Limb (tissue), 2 donors: ENCODE measurements at regions not wholly inside any gene's neighbourhood (a gene's known extent, or its start where the extent isn't known, plus 50 kb on each side); places are given as distances from the start of the nearest gene placed in this dataset.

ENCODE experiments used
- DNase-seq, 2 donors: peaks; one replicate each; pipeline ENCODE4 v3.0.0-alpha.2; 2016; ENCODE audit errors: extremely low spot score in 2 of 2

DNA sequence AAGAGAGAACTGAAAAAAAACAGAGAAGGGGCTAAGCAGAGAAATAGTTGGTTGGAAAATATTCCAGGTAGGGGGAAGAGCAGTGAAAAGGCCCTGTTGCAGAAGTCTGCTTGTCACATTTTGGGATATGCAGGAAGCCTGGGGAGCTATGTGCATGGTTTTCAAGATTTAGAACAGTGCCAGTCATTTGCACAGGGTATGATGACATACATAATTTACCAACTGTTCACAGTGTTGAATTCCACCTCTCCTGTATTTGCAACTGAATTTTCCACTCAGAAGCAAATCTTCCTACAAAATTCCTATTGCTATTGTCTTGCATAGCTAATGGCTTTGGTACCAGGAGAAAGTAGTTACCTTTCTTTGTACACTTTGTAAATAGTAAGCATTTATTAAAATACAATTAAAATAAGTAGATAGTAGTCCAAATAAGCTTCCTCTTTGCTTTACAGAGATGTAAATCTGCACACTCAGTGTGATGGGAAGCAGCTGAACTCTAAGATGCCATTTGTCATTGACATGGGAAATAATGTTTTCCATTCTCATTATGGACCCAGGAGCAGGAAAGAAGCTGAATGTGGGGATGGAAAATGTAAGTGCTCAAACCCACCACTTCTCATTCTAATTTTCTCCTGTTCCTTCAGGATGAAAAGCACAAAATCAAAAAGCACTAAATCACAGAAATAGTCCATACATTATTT, 177.4 kb downstream of the BTG1 start:
- DNase-seq: no peak

DNA sequence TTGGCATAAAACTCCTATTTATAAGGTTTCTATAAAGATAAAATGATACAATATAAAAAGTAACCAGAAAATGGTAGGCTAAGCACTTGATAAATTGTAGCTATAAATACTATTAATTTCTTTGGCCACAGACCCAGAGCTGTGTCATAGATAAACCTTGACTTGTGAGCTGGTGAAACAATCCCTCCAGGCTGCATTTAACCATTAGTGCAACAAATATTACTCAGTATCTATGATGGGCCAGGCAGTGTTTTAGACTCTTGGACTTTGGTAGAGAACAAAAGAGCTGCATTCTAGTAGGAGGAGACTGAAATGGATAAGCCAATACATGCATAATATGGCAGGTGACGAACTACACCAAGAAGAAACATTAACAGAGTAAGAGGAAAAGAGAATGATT, 178.1 kb downstream of the BTG1 start:
- DNase-seq: no peak

DNA sequence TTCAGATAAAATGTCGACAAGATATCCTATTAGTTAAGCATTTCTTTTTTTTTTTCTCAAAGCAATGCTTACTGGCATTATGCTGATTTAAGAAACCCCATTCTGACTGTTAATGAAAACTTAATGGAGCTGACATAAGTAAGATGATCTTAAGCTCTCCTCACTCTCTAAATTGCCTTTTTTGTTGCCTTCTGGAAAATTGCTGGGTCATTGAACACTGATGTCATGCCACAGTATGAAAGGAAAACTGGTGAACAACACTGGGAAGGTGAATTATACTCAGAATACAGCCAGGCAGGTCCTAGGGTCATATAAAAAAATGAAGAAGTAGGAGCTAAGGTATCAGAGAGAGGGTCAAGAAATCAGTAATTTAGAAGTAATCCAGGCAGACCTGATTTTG, 179.9 kb downstream of the BTG1 start:
- DNase-seq: no peak

DNA sequence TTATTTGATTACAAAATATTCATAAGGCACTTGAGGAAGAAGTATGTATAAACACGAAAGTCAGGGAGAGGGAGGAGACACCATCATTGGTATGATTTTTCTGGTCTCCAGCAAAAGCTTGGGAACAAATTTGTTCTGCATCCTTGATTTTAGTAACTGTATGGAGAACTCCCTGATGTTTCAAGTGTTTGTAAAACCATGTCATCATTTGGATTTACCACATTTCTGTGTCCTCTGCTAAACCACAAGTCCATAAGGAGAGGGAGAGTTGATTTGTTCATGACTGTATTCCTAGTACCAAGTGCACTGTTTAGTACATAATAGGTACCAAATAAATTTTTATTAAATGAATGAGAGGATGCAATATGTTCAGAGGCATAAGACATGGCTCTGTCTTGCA, 181.1 kb downstream of the BTG1 start:
- no peak for DNase-seq

DNA sequence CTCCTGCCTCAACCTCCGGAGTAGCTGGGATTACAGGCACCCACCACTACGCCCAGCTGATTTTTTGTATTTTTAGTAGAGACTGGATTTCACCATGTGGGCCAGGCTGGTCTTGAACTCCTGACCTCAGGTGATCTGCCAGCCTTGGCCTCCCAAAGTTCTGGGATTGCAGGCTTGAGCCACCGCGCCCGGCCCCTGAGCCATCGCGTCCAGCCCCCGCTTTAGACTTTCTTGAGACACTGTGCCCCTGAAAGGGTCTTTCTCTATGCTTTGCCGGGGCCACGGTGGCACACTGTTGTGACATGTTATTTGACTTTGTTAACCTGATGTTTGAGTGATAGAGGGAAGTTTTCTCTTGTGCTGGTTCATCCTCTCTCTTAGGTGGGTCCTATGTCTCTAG, 186.4 kb downstream of the BTG1 start:
- DNase-seq: no peak

DNA sequence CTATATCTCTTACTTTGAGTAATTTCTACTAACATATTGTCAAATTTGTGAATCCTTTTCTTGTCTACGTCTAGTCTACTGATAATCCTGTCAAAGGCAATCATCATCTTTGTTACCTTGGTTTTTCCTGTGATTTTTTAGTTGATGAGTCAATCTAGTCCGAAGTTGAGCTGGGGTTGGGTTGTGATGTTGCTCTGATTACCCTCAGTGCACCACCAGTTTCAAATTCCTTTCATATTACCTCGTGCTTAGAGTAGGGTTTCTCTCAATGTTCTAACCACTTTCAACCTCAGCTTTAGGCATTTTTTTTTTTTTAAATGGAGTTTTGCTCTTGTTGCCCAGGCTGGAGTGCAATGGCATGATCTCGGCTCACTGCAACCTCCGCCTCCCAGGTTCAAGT, 186.8 kb downstream of the BTG1 start:
- DNase-seq: no peak

DNA sequence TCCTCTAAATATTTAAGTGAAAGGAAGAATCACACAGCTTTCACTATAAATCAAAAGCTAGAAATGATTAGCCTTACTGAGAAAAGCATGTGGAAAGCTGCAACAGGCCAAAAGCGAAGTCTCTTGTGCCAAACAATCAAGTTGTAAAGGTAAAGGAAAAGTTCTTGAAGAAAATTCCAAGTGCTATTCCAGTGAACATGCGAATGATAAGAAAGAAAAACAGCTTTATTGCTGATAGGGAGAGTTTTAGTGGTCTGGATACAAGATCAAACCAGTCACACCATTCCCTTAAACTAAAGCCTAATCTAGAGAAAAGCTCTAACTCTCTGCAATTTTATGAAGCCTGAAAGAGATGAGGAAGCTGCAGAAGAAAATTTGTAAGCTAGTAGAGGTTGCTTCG, 190.9 kb downstream of the BTG1 start:
- DNase-seq: no peak

DNA sequence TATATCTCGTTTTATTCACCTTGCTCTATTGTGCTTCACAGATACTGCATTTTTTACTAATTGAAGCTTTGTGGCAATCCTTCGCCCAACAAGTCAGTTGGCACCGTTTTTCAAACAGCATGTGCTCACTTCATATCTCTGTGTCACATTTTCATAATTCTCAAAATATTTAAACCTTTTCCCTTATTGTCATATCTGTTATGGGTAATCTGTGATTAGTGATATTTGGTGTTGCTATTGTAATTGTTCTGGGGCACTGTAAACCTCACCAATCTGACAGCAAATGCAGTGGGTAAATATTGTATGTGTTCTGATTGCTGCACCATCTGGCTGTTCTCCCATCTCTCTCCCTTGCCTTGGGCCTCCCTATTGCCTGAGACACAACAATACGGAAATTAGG, 191.3 kb downstream of the BTG1 start:
- no peak for DNase-seq

DNA sequence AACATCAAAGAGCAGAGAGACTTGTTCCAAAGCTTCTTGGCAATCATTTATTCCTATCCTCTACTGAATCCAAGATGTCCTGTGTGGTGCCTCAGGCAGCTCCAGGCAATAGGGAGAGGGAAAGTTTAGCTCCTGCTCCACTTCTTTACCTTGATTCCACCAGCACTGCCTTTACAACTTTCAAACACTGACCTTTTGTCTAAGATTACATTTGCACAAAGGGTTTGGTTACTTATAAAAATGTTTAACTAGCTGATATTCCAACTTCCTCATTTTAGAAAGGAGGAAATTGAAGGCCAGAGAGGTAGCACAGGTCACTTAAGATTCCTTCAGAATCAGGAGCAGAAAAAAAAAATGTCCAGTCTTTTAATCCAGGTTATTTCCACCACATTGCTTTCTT, 192.7 kb downstream of the BTG1 start:
- DNase-seq: no peak

DNA sequence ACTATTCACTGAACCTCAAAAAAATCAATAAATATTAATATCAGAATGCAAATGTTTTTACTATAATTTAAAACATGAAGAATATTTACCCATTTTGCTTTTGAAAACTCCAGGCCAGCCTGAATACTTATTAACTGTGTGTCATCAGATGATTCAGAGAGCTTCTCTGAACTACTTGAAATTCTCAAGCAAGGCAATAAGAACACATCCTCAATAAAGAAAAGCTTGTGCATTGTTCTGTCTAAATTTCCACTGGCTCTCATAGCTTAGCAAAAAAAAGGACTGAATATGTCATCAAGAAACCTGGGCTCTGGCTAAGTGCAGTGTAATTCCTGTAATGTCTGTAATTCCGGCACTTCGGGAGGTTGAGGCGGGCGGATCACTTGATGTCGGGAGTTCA, 194.1 kb downstream of the BTG1 start:
- no peak for DNase-seq

DNA sequence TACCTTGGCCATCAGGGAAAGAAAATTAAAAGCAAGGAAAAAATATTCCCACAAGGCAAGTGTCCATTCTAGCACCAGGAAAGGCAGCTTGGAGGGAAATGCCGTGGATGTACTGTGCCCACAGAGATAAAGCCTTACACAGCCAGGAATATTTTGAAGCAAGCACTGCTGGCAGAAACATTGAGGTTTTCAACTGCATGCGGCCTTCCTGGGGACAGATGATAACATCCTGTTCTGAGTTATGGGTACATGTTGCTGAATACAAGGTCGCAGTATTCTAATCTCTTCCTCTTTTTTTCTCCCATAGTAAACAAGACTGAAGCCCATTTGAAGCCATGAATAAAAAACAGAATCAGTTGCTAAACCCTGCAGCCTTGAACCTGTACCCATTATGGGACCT, 197.1 kb downstream of the BTG1 start:
- DNase-seq: no peak

DNA sequence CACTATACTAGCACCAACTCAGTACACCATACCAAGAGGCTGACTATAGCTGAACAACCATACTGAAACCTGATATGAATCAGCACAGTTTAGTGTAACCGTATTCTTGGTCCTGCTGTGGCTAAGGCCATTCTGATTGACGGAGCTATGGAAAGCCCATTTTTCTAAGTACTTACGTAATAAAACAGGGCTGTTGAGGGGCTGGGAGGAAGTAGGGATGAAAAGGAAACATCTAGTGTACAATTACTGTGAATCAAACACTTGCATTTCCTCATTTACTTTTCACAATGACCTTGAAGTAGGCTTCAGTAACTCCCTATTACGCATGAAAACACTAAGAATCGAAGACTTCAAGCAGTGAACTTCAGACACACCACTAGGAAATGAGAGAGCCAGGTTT, 198.2 kb downstream of the BTG1 start:
- no peak for DNase-seq

DNA sequence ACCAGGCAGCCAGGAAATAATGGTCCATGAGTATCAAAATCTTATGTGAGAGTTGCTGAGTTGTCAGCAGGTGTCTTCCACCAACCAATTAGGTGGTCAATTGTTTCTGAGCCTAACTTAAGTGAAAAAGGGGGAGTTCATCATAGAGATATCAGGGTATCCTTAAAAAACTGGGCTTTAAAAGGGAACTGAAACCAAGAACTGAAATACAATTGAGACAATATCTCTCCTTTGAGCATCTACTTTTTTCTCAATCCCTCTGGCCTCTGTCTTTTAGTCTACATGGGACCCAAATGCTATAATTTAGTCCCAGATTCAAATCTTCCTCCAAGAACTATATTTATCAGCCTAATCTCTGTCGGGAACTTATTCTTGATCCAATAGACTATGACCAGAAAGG, 201.0 kb downstream of the BTG1 start:
- no peak for DNase-seq

DNA sequence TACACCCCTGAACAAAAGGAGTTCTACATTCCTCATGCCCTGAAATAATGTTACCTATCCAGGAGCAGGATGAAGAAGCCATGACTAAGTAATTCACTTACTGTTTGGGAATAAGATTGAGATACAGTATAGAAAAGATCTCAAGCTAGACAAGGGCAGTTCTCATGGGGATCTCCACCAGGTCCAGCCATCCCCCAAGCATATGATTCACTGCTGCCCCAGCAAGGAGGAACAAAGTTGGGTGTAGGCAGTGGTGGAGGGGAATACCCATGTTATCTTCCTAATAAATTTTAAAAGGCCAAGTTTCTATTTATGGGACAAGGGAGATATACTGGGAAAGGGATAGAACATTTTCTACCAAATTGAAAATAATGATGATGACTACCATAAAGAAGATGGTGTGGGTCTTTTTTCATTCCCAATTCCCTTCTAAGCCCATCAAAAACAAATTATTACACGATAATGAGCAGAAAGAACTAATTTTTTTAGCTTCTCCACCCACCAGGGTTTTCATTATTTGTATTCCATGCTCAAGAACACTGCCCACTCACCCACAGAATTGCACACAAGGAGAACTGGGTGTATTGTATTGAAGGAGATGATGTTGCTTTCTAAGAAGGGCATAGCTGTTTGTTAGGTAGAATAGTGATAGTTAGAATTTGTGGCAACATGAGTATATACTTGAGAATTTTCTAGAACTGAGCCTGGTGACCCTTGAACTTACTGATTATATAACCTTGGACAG, 204.6 kb downstream of the BTG1 start:
- no peak for DNase-seq

DNA sequence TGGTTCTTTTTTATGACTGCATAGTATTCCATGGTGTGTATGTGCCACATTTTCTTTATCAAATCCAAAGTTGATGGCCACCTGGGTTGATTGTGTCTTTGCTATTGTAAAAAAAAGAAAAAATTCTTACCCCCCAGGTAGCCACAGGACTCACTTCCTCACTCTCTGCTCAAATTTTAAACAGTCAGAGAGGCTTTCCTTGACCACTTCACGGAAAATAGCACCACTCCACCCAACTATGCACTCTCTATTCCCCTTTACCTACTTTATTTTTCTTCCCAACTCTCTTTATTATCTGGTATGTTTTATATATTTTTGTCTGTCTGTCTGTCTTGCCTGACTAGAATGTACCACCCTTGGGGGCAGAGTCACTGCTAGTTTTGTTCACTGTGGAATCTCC, 205.3 kb downstream of the BTG1 start:
- DNase-seq: no peak

DNA sequence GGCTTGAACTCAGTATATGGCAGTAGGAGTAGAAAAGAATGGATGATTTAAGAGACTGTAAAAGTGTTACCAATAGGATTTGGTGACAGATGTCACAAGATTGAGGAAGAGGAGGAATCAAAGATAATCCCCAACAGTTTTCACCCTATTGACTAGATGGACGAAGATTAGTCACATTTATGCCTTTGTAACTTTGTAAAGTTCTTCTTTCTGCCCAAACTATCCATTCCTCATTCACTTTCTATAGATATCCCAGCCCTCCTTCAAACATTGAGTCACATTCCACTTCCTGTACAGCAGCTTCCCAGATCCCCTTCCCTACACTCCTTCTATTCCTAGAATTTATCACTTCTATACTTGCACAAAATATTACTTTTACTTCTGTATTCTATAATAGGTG, 207.9 kb downstream of the BTG1 start:
- DNase-seq: no peak

DNA sequence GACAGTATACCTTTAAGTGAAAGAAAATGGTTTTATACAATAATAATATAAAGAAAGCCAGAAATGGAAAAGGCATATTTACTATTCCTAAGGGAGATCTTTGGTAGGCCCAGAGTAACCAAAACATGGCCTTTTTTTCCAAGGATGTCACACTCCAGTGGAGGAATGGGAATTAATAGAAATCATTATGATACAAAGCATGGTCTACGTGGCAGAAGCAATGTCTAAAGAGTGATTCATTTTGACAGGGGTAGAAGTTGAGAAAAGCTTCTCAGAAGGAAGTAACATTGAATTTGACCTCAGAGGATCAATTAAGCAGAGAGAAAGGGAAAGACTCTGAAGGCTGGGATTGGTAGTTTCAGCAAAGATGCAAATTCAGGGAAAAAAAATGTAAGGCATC, 208.6 kb downstream of the BTG1 start:
- DNase-seq: no peak

DNA sequence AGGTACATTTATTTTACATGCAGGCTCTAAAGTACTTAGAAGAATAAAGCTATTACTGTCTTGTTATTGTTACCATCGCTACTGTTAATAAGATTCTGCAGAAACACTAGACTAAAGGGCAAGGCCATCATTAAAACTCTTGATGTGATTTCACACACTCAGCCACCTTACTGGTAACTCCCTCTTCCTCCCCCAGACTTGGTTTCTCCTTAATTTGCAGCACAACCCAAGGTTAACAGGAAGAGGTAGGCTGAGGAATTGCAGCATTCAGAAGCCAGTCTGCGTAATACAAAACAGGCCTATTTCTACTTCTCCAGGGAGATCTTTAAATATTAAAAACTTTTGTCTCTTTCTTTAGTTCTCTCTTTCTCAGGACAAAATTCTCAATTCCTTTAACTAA, 210.3 kb downstream of the BTG1 start:
- no peak for DNase-seq

DNA sequence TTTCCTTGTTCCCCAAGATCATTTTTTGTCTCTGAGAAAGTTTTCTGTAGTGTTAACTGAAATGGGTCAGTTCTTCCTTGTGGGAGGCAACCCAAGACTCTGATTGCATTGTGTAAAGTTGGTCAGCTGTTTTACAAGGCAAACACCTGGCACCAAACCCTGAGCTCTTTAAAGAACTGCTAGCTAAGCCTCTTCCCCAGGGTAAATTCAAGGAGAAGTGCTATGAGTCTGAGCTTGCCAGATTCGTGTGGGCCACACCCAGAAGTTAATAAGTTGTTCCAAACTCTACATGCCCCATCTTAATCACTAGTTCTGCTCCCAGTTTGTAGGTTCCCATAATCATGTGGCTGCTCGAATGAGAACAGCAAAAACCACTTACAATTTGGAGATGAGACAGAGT, 214.5 kb downstream of the BTG1 start:
- DNase-seq: peak in 1 of 2 donors; percentile 38

DNA sequence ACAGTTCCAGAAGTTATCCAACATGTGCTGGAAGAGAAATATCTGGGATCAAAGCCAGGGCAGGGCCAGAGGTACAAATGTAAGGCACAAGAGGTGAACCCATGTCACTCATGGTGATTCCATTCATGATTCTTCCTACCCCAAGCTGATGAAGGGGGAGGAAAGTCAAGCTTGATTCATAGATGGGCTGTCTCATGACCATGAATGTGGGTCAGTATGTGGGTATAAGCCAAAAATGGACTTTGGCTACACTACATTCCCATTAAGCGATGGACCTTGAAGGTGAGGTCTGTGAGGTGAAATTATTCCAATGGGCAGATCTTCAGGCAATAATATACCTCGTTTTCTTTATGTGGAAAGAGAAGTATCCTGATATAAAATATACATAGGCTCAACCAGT, 217.1 kb downstream of the BTG1 start:
- no peak for DNase-seq

DNA sequence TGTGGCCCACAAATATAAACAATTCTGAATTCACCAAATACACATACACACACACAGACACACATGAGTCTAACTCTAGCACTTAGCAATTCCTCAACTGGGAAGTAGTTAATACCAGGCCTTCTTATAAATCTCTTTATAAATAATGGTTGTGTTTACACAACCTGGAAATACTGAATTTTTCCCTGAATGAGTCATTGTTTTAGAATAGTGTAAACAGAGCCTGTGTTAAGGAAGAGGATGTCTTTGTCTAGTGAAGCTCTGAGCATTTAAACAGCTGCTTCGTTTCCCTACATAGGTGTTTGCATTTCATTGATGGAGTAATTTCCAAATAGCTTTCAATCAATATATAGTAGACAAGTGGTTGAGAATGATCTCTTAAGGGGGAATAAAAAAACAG, 218.8 kb downstream of the BTG1 start:
- no peak for DNase-seq

DNA sequence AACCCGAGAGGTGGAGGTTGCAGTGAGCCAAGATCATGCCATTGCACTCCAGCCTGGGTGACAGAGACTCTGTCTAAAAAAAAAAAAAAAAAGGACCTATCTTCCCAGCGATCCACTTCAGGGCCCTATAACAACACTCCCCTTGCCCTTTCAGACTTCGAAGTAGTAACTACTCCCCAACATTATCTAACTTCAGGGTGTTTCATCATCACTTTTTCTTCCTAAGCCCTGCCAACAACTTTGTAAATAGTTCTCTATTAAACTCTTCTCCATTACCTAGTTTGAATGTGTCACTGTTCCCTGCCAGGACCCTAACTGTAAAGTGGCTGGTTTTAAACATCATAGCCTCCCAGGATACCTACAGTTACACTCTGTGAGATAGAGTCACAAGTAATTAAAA, 220.8 kb downstream of the BTG1 start:
- no peak for DNase-seq

DNA sequence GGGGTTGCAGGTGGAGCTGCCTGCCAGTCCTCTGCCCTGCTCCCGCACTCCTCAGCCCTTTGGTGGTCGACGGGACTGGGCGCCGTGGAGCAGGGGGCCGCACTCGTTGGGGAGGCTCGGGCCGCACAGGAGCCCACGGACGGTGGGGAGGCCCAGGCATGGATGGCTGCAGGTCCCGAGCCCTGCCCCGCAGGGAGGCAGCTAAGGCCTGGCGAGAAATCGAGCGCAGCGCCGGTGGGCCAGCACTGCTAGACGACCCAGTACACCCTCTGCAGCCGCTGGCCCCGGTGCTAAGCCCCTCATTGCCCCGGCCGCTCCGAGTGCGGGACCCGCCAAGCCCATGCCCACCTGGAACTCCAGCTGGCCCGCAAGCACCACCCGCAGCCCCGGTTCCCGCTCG, 221.8 kb downstream of the BTG1 start:
- no peak for DNase-seq

DNA sequence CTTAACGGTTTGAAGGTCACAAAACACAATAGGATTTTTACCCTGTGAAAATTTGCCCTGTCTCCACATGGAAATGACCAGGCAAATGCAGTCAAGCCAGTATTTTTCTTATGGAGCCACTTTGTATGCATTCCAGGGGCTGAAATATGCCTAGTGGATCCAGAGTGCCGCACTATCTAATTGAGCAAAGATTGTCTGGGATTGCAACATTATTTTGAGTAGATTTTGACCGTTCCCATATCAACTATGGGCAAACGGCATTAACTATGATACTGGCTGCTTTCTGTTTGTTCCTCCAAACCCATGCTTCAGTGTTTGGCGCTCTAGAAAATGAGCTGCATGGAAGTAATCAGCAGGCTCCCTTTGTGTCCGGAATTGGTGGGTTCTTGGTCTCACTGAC, 223.0 kb downstream of the BTG1 start:
- no peak for DNase-seq
